Neural cell (in vitro differentiated cells): ENCODE measurements at regions not wholly inside any gene's neighbourhood (a gene's known extent, or its start where the extent isn't known, plus 50 kb on each side); places are given as distances from the start of the nearest gene placed in this dataset.

ENCODE experiments used
- H2AFZ ChIP-seq: fragments of 200-600, 300-800 bp; sonication (generic), shearing (Covaris generic); 2 replicates; pipeline ENCODE4 v1.6.0; 2014; ENCODE audit warnings: low read depth, mild to moderate bottlenecking, antibody characterized with exemption, low read length, moderate library complexity
- H3F3A ChIP-seq: fragments of 200-600 bp; shearing (Covaris generic); 2 replicates; pipeline ENCODE4 v1.6.1; 2016; ENCODE audit warnings: mild to moderate bottlenecking, moderate library complexity, mixed read lengths, antibody characterized with exemption, low read length; ENCODE audit not compliant: insufficient read depth, poor library complexity, severe bottlenecking
- H3K27ac ChIP-seq: fragments of 200-600, 300-800 bp; sonication (generic), shearing (Covaris generic); 2 replicates; pipeline ENCODE4 v1.5.1; 2014; ENCODE audit warnings: mild to moderate bottlenecking, low read length, moderate library complexity
- H3K27me3 ChIP-seq: fragments of 300-800, 200-600 bp; sonication (generic), shearing (Covaris generic); 2 replicates; pipeline ENCODE4 v1.6.0; 2014; ENCODE audit warnings: mild to moderate bottlenecking, low read depth, low read length, moderate library complexity; ENCODE audit not compliant: insufficient read depth
- H3K36me3 ChIP-seq: fragments of 300-800, 200-600 bp; sonication (generic), shearing (Covaris generic); 2 replicates; pipeline ENCODE4 v1.5.1; 2014; ENCODE audit warnings: mild to moderate bottlenecking, antibody characterized with exemption, low read length, moderate library complexity; ENCODE audit not compliant: insufficient read depth
- H3K4me2 ChIP-seq: fragments of 300-800, 200-600 bp; sonication (generic), shearing (Covaris generic); 2 replicates; pipeline ENCODE4 v1.6.0; 2014; ENCODE audit warnings: mild to moderate bottlenecking, low read length
- H3K4me3 ChIP-seq: fragments of 300-800, 200-600 bp; sonication (generic), shearing (Covaris generic); 2 replicates; pipeline ENCODE4 v1.5.1; 2014; ENCODE audit warnings: mild to moderate bottlenecking, low read length, moderate library complexity
- H3K79me2 ChIP-seq: fragments of 200-600 bp; shearing (Covaris generic); replicated peaks from 2 replicates; pipeline ENCODE4 v1.6.0; 2014; ENCODE audit warnings: mild to moderate bottlenecking, low read length, moderate library complexity; ENCODE audit not compliant: insufficient read depth
- H3K9ac ChIP-seq: fragments of 300-800, 200-600 bp; sonication (generic), shearing (Covaris generic); 2 replicates; pipeline ENCODE4 v1.6.1; 2016; ENCODE audit warnings: mild to moderate bottlenecking, low read length, mixed read lengths
- H3K9me2 ChIP-seq: fragments of 200-600 bp; shearing (Covaris generic); 2 replicates; pipeline ENCODE4 v1.6.1; 2016; ENCODE audit warnings: mild to moderate bottlenecking, low read length, mixed read lengths; ENCODE audit not compliant: insufficient read depth
- H3K9me3 ChIP-seq: fragments of 200-600, 300-800 bp; sonication (generic), shearing (Covaris generic); 2 replicates; pipeline ENCODE4 v1.6.1; 2016; ENCODE audit warnings: mild to moderate bottlenecking, mixed run types, low read length, moderate library complexity, mixed read lengths
- H4K20me1 ChIP-seq: fragments of 200-600 bp; shearing (Covaris generic); 2 replicates; pipeline ENCODE4 v1.6.1; 2016; ENCODE audit warnings: mild to moderate bottlenecking, mixed run types; ENCODE audit not compliant: insufficient read depth
- CTCF ChIP-seq: fragments of 450-650 bp; IDR thresholded peaks from 2 replicates; pipeline ENCODE4 v1.5.1; 2014; ENCODE audit warnings: antibody characterized with exemption, mild to moderate bottlenecking, moderate library complexity; ENCODE audit not compliant: poor library complexity, severe bottlenecking
- EP300 ChIP-seq: fragments of 450-650 bp; conservative IDR thresholded peaks from 2 replicates; pipeline ENCODE4 v1.6.1; 2014; ENCODE audit warnings: antibody characterized with exemption, mild to moderate bottlenecking, moderate library complexity; ENCODE audit not compliant: poor library complexity, severe bottlenecking
- EZH2 ChIP-seq: fragments of 200-600, 300-800 bp; shearing (Covaris generic), sonication (generic); IDR thresholded peaks from 2 replicates; pipeline ENCODE4 v1.6.1; 2014; ENCODE audit warnings: antibody characterized with exemption, low read length, borderline replicate concordance, mild to moderate bottlenecking; ENCODE audit not compliant: insufficient read depth, poor library complexity, severe bottlenecking
- MXI1 ChIP-seq: fragments of 450-650 bp; conservative IDR thresholded peaks from 2 replicates; pipeline ENCODE4 v1.6.1; 2014; ENCODE audit warnings: antibody characterized with exemption, mild to moderate bottlenecking; ENCODE audit not compliant: poor library complexity, severe bottlenecking
- POLR2AphosphoS5 ChIP-seq: IDR thresholded peaks from 2 replicates; pipeline ENCODE4 v1.6.1; 2012
- RAD21 ChIP-seq: fragments of 450-650 bp; conservative IDR thresholded peaks from 2 replicates; pipeline ENCODE4 v1.6.1; 2014; ENCODE audit warnings: antibody characterized with exemption, mild to moderate bottlenecking, moderate library complexity
- SMC3 ChIP-seq: fragments of 450-650 bp; conservative IDR thresholded peaks from 2 replicates; pipeline ENCODE4 v1.6.1; 2014; ENCODE audit warnings: antibody characterized with exemption, mild to moderate bottlenecking, moderate library complexity; ENCODE audit not compliant: poor library complexity
- TAF1 ChIP-seq: IDR thresholded peaks from 2 replicates; pipeline ENCODE4 v1.6.1; 2012; ENCODE audit warnings: low read depth
- TF ChIP-seq, protein P1 (sequence below): IDR thresholded peaks from 2 replicates; pipeline ENCODE4 v1.6.1; 2012; ENCODE audit warnings: borderline replicate concordance

GRCh38 chr18:43526426-43527145 lies 249.3 kb upstream of the SYT4 start:
- H4K20me1 ChIP-seq, result no peaks in the 10 kb centered on the region
- no peak overlapping the region for H3K4me2 ChIP-seq
- H2AFZ ChIP-seq, result no peak overlapping the region
- no peaks in the 10 kb centered on the region for H3K36me3 ChIP-seq
- no peaks in the 10 kb centered on the region for H3K9me2 ChIP-seq
- no peaks in the 10 kb centered on the region for H3K27me3 ChIP-seq
- H3K4me3 ChIP-seq, result no peak overlapping the region
- H3K79me2 ChIP-seq, result no peaks in the 10 kb centered on the region
- no peak for TF ChIP-seq SMC3
- no peak for TF ChIP-seq TAF1
- no peak for TF ChIP-seq POLR2AphosphoS5
- TF ChIP-seq, protein P1, sequence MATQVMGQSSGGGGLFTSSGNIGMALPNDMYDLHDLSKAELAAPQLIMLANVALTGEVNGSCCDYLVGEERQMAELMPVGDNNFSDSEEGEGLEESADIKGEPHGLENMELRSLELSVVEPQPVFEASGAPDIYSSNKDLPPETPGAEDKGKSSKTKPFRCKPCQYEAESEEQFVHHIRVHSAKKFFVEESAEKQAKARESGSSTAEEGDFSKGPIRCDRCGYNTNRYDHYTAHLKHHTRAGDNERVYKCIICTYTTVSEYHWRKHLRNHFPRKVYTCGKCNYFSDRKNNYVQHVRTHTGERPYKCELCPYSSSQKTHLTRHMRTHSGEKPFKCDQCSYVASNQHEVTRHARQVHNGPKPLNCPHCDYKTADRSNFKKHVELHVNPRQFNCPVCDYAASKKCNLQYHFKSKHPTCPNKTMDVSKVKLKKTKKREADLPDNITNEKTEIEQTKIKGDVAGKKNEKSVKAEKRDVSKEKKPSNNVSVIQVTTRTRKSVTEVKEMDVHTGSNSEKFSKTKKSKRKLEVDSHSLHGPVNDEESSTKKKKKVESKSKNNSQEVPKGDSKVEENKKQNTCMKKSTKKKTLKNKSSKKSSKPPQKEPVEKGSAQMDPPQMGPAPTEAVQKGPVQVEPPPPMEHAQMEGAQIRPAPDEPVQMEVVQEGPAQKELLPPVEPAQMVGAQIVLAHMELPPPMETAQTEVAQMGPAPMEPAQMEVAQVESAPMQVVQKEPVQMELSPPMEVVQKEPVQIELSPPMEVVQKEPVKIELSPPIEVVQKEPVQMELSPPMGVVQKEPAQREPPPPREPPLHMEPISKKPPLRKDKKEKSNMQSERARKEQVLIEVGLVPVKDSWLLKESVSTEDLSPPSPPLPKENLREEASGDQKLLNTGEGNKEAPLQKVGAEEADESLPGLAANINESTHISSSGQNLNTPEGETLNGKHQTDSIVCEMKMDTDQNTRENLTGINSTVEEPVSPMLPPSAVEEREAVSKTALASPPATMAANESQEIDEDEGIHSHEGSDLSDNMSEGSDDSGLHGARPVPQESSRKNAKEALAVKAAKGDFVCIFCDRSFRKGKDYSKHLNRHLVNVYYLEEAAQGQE, result no peak
- TF ChIP-seq EZH2, result no peak
- no peak for TF ChIP-seq EP300
- TF ChIP-seq CTCF, result no peak
- no peak for TF ChIP-seq RAD21
- no peak for TF ChIP-seq MXI1
- no peaks in the 10 kb centered on the region for H3F3A ChIP-seq
- no peaks in the 10 kb centered on the region for H3K9me3 ChIP-seq
- no peak overlapping the region for H3K27ac ChIP-seq
- no peak overlapping the region for H3K9ac ChIP-seq

DNA sequence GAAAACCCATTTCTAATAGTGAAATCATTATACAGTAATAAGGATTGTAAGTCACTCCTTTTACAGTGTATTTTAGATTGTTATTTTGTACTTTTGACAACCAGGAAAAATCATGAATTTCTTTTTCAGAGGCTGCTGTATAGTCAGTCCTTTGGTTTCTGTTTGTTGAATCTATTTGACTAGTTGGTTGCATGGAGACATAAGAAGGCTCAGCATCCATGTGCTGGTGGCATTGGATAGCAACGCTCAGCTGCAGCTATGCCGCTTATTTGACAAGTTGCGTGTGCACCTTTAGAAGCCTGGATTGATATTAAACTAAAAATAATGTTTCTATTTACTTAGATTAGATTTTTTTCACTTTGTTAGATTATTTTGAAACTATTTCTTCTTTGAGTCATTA lies 254.1 kb upstream of the SYT4 start:
- H3K79me2 ChIP-seq, result no peaks in the 10 kb centered on the region
- H4K20me1 ChIP-seq, result no peaks in the 10 kb centered on the region
- no peak overlapping the region for H3K4me2 ChIP-seq
- no peaks in the 10 kb centered on the region for H3K9me2 ChIP-seq
- H2AFZ ChIP-seq, result no peak overlapping the region
- H3K4me3 ChIP-seq, result no peak overlapping the region
- no peaks in the 10 kb centered on the region for H3K36me3 ChIP-seq
- no peaks in the 10 kb centered on the region for H3K27me3 ChIP-seq
- no peaks in the 10 kb centered on the region for H3K9me3 ChIP-seq
- H3F3A ChIP-seq, result no peaks in the 10 kb centered on the region
- TF ChIP-seq POLR2AphosphoS5, result no peak
- TF ChIP-seq CTCF, result no peak
- no peak for TF ChIP-seq EP300
- TF ChIP-seq EZH2, result no peak
- TF ChIP-seq SMC3, result no peak
- TF ChIP-seq TAF1, result no peak
- no peak for TF ChIP-seq RAD21
- TF ChIP-seq, protein P1, result no peak
- TF ChIP-seq MXI1, result no peak
- H3K27ac ChIP-seq, result no peak overlapping the region
- H3K9ac ChIP-seq, result no peak overlapping the region
